Sigmoid colon (tissue), 4 donors: ENCODE measurements at regions not wholly inside any gene's neighbourhood (a gene's known extent, or its start where the extent isn't known, plus 50 kb on each side); places are given as distances from the start of the nearest gene placed in this dataset.

ENCODE experiments used
- CTCF ChIP-seq, 4 experiments: fragments of 450-650 bp in 3 of 4; fragments of 200-600 bp in 1 of 4; IDR thresholded peaks; one replicate each; pipeline ENCODE4 v1.5.1; 2016 to 2019; ENCODE audit warnings: antibody characterized with exemption in 4 of 4, mild to moderate bottlenecking in 3 of 4, moderate library complexity in 2 of 4
- POLR2A ChIP-seq, 2 donors: fragments of 450-650 bp; IDR thresholded peaks; one replicate each; pipeline ENCODE4 v1.6.1; 2016; ENCODE audit warnings: antibody characterized with exemption in 2 of 2, mild to moderate bottlenecking in 2 of 2, moderate library complexity in 2 of 2
- POLR2AphosphoS5 ChIP-seq, 4 donors: sonication (generic); formaldehyde crosslinking; IDR thresholded peaks; one replicate each; pipeline ENCODE4 v1.6.1; 2017; ENCODE audit warnings: antibody characterized with exemption in 4 of 4

GRCh38 chr20:48128436-48128835 is 343.2 kb upstream of the SULF2 start:
- no peak for TF ChIP-seq CTCF (IDR thresholded peaks at IDR 0.05)
- TF ChIP-seq POLR2A (IDR thresholded peaks at IDR 0.05): no peak
- no peak for TF ChIP-seq POLR2AphosphoS5 (IDR thresholded peaks at IDR 0.05)
